Mesenchymal stem cell (in vitro differentiated cells and primary cell): ENCODE measurements at regions not wholly inside any gene's neighbourhood (a gene's known extent, or its start where the extent isn't known, plus 50 kb on each side); places are given as distances from the start of the nearest gene placed in this dataset.

Experiments
- DNase-seq: peaks from one replicate; pipeline ENCODE4 v3.0.0-alpha.2; 2013
- H2AFZ ChIP-seq: one replicate; pipeline ENCODE4 v1.6.1; 2013; ENCODE audit warnings: low read depth, mild to moderate bottlenecking, control low read depth, inconsistent platforms, low read length, moderate library complexity
- H2AK5ac ChIP-seq: 2 replicates; pipeline ENCODE4 v1.6.1; 2013; ENCODE audit warnings: low read length, moderate library complexity, mild to moderate bottlenecking, inconsistent platforms; ENCODE audit not compliant: severe bottlenecking
- H2BK120ac ChIP-seq: one replicate; pipeline ENCODE4 v1.6.1; 2013; ENCODE audit warnings: low read depth, mild to moderate bottlenecking, inconsistent platforms, low read length, moderate library complexity
- H2BK12ac ChIP-seq, 2 experiments: one replicate each; pipeline ENCODE4 v1.6.1; 2013; ENCODE audit warnings: inconsistent platforms in 2 of 2, low read length in 2 of 2, mild to moderate bottlenecking in 2 of 2, moderate library complexity in 2 of 2, control low read depth in 1 of 2
- H2BK15ac ChIP-seq: one replicate; pipeline ENCODE4 v1.6.1; 2013; ENCODE audit warnings: mild to moderate bottlenecking, low read depth, inconsistent platforms; ENCODE audit not compliant: poor library complexity, severe bottlenecking
- H2BK5ac ChIP-seq: 2 replicates; pipeline ENCODE4 v1.6.1; 2013; ENCODE audit warnings: low read depth, mild to moderate bottlenecking, low read length, control low read depth, inconsistent platforms; ENCODE audit not compliant: poor library complexity, severe bottlenecking
- H3K14ac ChIP-seq, 2 experiments: one replicate each; pipeline ENCODE4 v1.6.1; 2013; ENCODE audit warnings: inconsistent platforms in 2 of 2, low read length in 2 of 2, control low read depth in 1 of 2, mild to moderate bottlenecking in 1 of 2, moderate library complexity in 1 of 2
- H3K18ac ChIP-seq, 2 experiments: one replicate each; pipeline ENCODE4 v1.6.1; 2013; ENCODE audit warnings: inconsistent platforms in 2 of 2, low read length in 2 of 2, control low read depth in 1 of 2, low read depth in 1 of 2, mild to moderate bottlenecking in 1 of 2
- H3K23ac ChIP-seq, 2 experiments: one replicate each; pipeline ENCODE4 v1.6.1; 2013; ENCODE audit warnings: inconsistent platforms in 2 of 2, low read length in 2 of 2, mild to moderate bottlenecking in 2 of 2, moderate library complexity in 2 of 2, control low read depth in 1 of 2
- H3K27ac ChIP-seq: 2 replicates; pipeline ENCODE4 v1.5.1; 2013; ENCODE audit warnings: mild to moderate bottlenecking, moderate library complexity, low read length, control low read depth, inconsistent platforms; ENCODE audit not compliant: poor library complexity, severe bottlenecking
- H3K27me3 ChIP-seq, 2 experiments: 2 replicates each; pipeline versions ENCODE4 v1.6.1 to v1.7.0; 2013; ENCODE audit warnings: low read length in 2 of 2, mild to moderate bottlenecking in 2 of 2, moderate library complexity in 2 of 2, control low read depth in 1 of 2, inconsistent platforms in 1 of 2; ENCODE audit not compliant: control insufficient read depth in 1 of 2, insufficient read depth in 1 of 2
- H3K36me3 ChIP-seq, 2 experiments: 2 replicates each; pipeline versions ENCODE4 v1.6.1 to v1.7.0; 2013; ENCODE audit warnings: low read length in 2 of 2, control low read depth in 1 of 2, inconsistent platforms in 1 of 2, low read depth in 1 of 2, mild to moderate bottlenecking in 1 of 2; ENCODE audit not compliant: insufficient read depth in 2 of 2, control insufficient read depth in 1 of 2
- H3K4ac ChIP-seq, 2 experiments: one replicate each; pipeline ENCODE4 v1.6.1; 2013; ENCODE audit warnings: inconsistent platforms in 2 of 2, low read length in 2 of 2, mild to moderate bottlenecking in 2 of 2, moderate library complexity in 2 of 2, control low read depth in 1 of 2, low read depth in 1 of 2
- H3K4me1 ChIP-seq: 2 replicates; pipeline ENCODE4 v1.6.1; 2013; ENCODE audit warnings: low read depth, low read length, control low read depth; ENCODE audit not compliant: control insufficient read depth, insufficient read depth
- H3K4me2 ChIP-seq: 2 replicates; pipeline ENCODE4 v1.6.1; 2013; ENCODE audit warnings: low read length, mild to moderate bottlenecking, inconsistent platforms; ENCODE audit not compliant: poor library complexity, severe bottlenecking
- H3K4me3 ChIP-seq, 2 experiments: 2 replicates each; pipeline versions ENCODE4 v1.5.1 to v1.7.0; 2013; ENCODE audit warnings: low read length in 2 of 2, mild to moderate bottlenecking in 2 of 2, control low read depth in 1 of 2, low read depth in 1 of 2; ENCODE audit not compliant: insufficient read depth in 1 of 2
- H3K79me1 ChIP-seq: replicated peaks from 2 replicates; pipeline ENCODE4 v1.6.1; 2013; ENCODE audit warnings: mild to moderate bottlenecking, control low read depth, low read length, inconsistent platforms; ENCODE audit not compliant: poor library complexity, severe bottlenecking
- H3K9ac ChIP-seq: 2 replicates; pipeline ENCODE4 v1.7.0; 2013; ENCODE audit warnings: mild to moderate bottlenecking, low read length, moderate library complexity
- H3K9me3 ChIP-seq: 2 replicates; pipeline ENCODE4 v1.7.0; 2013; ENCODE audit warnings: mild to moderate bottlenecking, low read length; ENCODE audit not compliant: control insufficient read depth
- H4K8ac ChIP-seq: one replicate; pipeline ENCODE4 v1.6.1; 2013; ENCODE audit warnings: inconsistent platforms, mild to moderate bottlenecking, low read length, moderate library complexity
- H4K91ac ChIP-seq: one replicate; pipeline ENCODE4 v1.6.1; 2013; ENCODE audit warnings: mild to moderate bottlenecking, low read length, inconsistent platforms
- WGBS: methylation state at CpG from one replicate; pipeline ENCODE4 v1.1.7; 2013; ENCODE audit warnings: mixed read lengths; 5-methylcytosine and 5-hydroxymethylcytosine counted together

GRCh38 chr12:126897778-126898177, 1369.2 kb upstream of the TMEM132C start:
- H3K4me1 ChIP-seq: no peaks in the 10 kb centered on the region
- H3K79me1 ChIP-seq: no peaks in the 10 kb centered on the region
- H2BK120ac ChIP-seq: no peak overlapping the region
- H2BK5ac ChIP-seq: no peak overlapping the region
- H3K4ac ChIP-seq: no peak overlapping the region
- H4K8ac ChIP-seq: no peak overlapping the region
- no peak overlapping the region for H2BK12ac ChIP-seq
- no peak overlapping the region for H3K9ac ChIP-seq
- no peak overlapping the region for H4K91ac ChIP-seq
- 92% methylated on average over 4 of the region's 5 CpGs for WGBS
- H3K27me3 ChIP-seq: no peaks in the 10 kb centered on the region
- H3K9me3 ChIP-seq: peaks cover 2% of the 10 kb centered on the region
- H3K4me3 ChIP-seq: no peak overlapping the region
- H2BK15ac ChIP-seq: no peak overlapping the region
- H3K14ac ChIP-seq: no peak overlapping the region
- H3K27ac ChIP-seq: no peak overlapping the region
- H2AK5ac ChIP-seq: no peak overlapping the region
- H2AFZ ChIP-seq: no peak overlapping the region
- H3K18ac ChIP-seq: no peak overlapping the region
- H3K4me2 ChIP-seq: no peak overlapping the region
- no peaks in the 10 kb centered on the region for H3K36me3 ChIP-seq
- no peak for DNase-seq
- no peak overlapping the region for H3K23ac ChIP-seq

GRCh38 chr12:126898562-126898961, 1368.4 kb upstream of the TMEM132C start:
- Histone ChIP-seq H3K9me3 (no peaks in the 10 kb centered on the region), H3K14ac (no peak overlapping the region), H2BK15ac (no peak overlapping the region), H3K27ac (no peak overlapping the region), H4K91ac (no peak overlapping the region), H3K36me3 (no peaks in the 10 kb centered on the region), H3K18ac (no peak overlapping the region), H2AFZ (no peak overlapping the region), H2BK120ac (no peak overlapping the region), H3K23ac (no peak overlapping the region), H2BK5ac (no peak overlapping the region), H3K4me3 (no peak overlapping the region), H3K9ac (no peak overlapping the region), H3K4me2 (no peak overlapping the region), H3K4ac (no peak overlapping the region), H2AK5ac (no peak overlapping the region), H3K79me1 (no peaks in the 10 kb centered on the region), H2BK12ac (no peak overlapping the region), H3K27me3 (no peaks in the 10 kb centered on the region), H3K4me1 (no peaks in the 10 kb centered on the region), H4K8ac (no peak overlapping the region)
- WGBS: 41% methylated on average over 3 of the region's 4 CpGs
- no peak for DNase-seq

- Histone ChIP-seq H3K4me1 (no peaks in the 10 kb centered on the region), H2BK120ac (no peak overlapping the region), H3K27ac (no peak overlapping the region), H2AK5ac (no peak overlapping the region), H4K91ac (no peak overlapping the region), H3K9ac (no peak overlapping the region), H3K27me3 (no peaks in the 10 kb centered on the region), H3K4me2 (no peak overlapping the region), H2AFZ (no peak overlapping the region), H3K4me3 (no peak overlapping the region), H3K36me3 (no peaks in the 10 kb centered on the region), H3K79me1 (no peaks in the 10 kb centered on the region), H3K23ac (no peak overlapping the region), H3K4ac (no peak overlapping the region), H3K14ac (no peak overlapping the region), H3K9me3 (no peaks in the 10 kb centered on the region), H2BK12ac (no peak overlapping the region), H3K18ac (no peak overlapping the region), H2BK15ac (no peak overlapping the region), H2BK5ac (no peak overlapping the region), H4K8ac (no peak overlapping the region)
- DNase-seq: no peak
- WGBS: 77% methylated on average over 28 of the region's 31 CpGs
Measured at GRCh38 chr12:126899926-126900792, 1366.8 kb upstream of the TMEM132C start.

- no peak overlapping the region for H3K4ac ChIP-seq
- no peak overlapping the region for H2BK5ac ChIP-seq
- no peak overlapping the region for H2AK5ac ChIP-seq
- H3K14ac ChIP-seq: no peak overlapping the region
- WGBS: 49% methylated on average over 9 of the region's 9 CpGs
- no peak overlapping the region for H2AFZ ChIP-seq
- no peaks in the 10 kb centered on the region for H3K79me1 ChIP-seq
- H3K18ac ChIP-seq: no peak overlapping the region
- no peak overlapping the region for H2BK15ac ChIP-seq
- H2BK12ac ChIP-seq: no peak overlapping the region
- H4K8ac ChIP-seq: no peak overlapping the region
- H3K9ac ChIP-seq: no peak overlapping the region
- H3K9me3 ChIP-seq: no peaks in the 10 kb centered on the region
- H2BK120ac ChIP-seq: no peak overlapping the region
- H3K36me3 ChIP-seq: no peaks in the 10 kb centered on the region
- DNase-seq: no peak
- H4K91ac ChIP-seq: no peak overlapping the region
- H3K4me2 ChIP-seq: no peak overlapping the region
- no peak overlapping the region for H3K4me3 ChIP-seq
- no peak overlapping the region for H3K27ac ChIP-seq
- no peak overlapping the region for H3K23ac ChIP-seq
- no peaks in the 10 kb centered on the region for H3K27me3 ChIP-seq
- H3K4me1 ChIP-seq: no peaks in the 10 kb centered on the region
Measured at GRCh38 chr12:126903027-126903876, 1363.7 kb upstream of the TMEM132C start.
